Stimulated activated CD4-positive, alpha-beta T cell treated with anti-CD3 and anti-CD28 coated beads, Interleukin-2, amount 100 ng/mL, for 24 hours (primary cell): ENCODE measurements at regions not wholly inside any gene's neighbourhood (a gene's known extent, or its start where the extent isn't known, plus 50 kb on each side); places are given as distances from the start of the nearest gene placed in this dataset.

Source experiments
- DNase-seq, 2 donors: peaks; one replicate each; pipeline ENCODE4 v3.0.0-alpha.2; 2020

DNA sequence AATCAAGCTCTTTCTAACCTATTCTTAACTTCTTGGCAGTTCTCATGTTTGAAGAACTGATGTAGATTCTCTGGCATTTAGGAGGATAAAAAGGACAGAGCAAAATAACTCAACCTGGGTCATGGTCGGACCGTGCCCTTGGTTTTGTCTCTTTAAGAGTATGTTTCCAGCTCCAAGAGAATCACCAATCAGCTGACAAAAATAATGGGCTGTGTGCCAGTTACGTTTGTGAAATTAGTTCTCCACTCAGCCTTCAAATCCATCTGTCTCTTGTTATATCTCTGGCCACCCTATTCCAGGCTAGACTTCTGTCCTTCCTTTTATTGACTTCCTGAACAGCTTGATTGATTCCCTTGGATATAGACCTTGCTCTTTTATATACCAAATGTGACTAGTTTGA lies 225.7 kb downstream of the EPHA4 start:
- no peak for DNase-seq

DNA sequence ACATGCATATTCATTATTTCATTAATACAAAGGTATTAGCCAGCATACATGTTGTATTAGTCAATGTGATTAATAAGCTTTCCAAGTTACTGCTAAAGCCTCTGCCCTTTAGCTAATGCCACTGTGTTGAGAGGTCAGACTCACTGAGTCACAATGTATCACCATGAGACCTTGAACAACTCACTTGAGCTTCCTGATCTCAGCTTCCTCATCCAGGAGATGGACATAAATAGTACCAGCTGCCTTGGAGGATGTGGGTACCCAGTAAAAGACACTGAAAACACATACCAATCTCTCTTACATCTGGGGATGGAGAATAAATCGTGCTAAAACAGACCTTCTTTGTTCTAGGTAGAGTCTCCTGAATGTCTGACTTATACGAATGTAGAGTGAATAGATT lies 224.6 kb downstream of the EPHA4 start:
- DNase-seq = no peak

DNA sequence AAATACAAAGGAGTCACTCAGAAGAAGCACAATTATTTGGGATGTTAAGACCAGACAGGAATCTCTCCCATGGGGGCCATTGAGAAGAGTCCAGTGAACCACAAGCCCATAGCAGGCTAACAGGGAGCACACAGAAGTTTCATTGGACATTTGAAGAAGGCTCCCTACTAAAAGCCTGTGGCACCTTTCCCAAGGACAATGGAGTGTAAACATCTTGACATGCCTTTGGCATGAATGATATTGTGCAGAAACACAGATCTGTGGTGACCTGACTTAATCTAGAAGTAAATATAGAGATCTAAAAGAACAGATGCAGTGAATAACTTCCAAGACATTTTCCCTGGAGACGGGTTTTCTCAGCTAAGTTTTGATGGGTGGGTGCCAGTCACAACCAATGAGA lies 221.5 kb downstream of the EPHA4 start:
- no peak for DNase-seq

DNA sequence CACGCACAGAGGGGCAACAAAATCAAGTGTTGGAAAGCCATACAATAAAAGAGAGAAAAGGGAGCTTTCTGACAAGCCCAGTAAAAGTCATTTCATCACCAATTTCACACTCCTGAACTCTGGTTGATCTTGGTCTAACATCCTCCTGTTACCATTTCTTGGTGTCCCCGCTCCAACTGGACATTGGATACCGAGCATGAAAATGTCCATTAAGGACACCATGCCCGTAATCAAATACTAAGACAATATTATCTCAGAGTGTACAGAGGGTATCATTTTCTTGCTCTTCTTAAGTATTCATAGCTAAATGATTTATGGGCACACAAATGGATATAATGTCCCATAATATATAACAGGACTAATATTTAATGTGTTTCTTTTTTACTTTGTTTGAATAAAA lies 218.9 kb downstream of the EPHA4 start:
- no peak for DNase-seq

DNA sequence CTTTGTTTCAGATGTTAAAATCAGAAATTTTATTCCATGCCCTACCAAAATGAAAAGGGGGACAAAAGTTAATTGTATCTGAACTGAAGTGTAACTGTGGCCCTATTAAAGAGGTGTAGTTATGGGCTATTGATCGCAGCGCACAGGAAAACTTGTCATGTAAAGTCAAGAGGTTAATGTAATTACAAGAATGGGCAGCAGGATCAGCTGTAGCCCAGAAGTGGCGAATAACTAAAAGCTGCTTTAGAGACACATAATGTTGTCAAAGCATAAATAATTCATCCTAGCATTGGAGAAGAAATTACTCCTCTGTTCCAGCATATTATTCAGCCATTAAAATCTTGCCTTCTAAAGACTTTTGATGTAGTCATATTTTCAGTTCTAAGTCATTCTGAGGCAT lies 211.8 kb downstream of the EPHA4 start:
- DNase-seq = no peak

DNA sequence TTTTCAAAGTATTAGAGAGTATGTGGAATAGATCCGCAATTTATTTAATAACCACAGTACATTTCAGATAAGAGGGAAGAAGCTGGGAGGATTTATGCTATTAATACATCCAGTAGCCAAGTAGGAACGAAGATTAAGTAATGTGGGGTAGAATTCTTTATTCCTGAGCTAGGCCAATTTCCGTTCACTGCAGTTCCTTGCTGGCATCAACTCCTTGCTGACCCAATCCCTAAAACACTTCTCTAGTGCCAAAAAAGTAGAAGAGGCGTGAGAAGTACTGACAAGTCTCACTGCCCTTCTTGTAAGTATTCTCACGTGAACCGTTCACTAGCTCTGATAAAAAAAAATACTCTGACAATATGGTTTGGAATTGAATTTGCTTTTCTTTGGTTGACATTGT lies 211.4 kb downstream of the EPHA4 start:
- no peak for DNase-seq

DNA sequence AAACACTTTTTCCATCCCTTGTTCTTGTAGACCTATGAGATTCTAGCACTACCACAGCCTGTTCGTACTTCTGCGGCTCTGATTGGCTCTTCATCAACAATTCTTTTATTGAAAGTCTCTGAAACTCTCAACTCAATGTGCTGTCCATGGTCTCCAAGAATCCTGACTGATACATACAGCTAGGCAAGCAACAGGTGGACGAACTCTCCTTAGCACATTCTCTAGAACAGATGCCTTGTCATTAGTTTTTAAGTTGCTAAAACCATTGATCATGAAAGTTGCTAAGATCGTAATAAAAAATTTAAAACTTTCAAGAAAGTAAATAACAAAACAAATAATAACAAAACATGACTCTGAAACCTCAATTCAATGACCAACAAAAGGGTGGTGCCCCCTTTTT lies 210.5 kb downstream of the EPHA4 start:
- no peak for DNase-seq

DNA sequence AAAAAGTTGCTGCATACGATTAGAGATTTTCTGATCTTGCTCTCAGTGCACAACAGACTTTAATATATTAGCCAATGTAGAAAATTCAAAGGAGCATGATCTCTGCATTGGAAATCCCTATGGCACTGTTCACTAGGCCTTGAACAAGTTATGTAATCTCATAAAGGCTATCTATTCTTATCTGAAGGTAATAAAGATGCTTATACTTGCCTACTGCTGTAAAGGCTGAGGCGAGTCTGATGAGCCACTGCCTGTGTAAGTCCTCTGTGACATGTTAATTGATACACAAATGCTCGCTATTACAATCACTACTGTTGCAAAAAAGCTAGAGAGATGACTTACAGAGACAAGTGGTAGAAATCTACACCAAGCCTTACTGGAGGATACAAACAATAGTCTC lies 207.4 kb downstream of the EPHA4 start:
- no peak for DNase-seq
